ENCODE measurements at regions not wholly inside any gene's neighbourhood (a gene's known extent, or its start where the extent isn't known, plus 50 kb on each side); places are given as distances from the start of the nearest gene placed in this dataset.
"Not testable (repeated sequence)": the region's sequence is repeated elsewhere in the genome, so short reads cannot be mapped to it uniquely, and the experiment has no call there.

- DNase-seq = no peak
- Histone ChIP-seq H3K4me3 (ENCODE audit: low read length) (no peak overlapping the region), H3K27ac (ENCODE audit: low read depth, low read length) (no peak overlapping the region), H3K36me3 (ENCODE audit: insufficient read depth, low read length) (no peaks in the 10 kb centered on the region), H3K4me1 (ENCODE audit: insufficient read depth, low read length) (no peaks in the 10 kb centered on the region), H3K9me3 (ENCODE audit: low read length) (no peaks in the 10 kb centered on the region), H3K27me3 (ENCODE audit: insufficient read depth, low read length, poor library complexity, severe bottlenecking) (no peaks in the 10 kb centered on the region)
- peaks cover 0 to 6% (median 0%) of the 10 kb centered on the region in 5 donors for H3K9me3 Mint-ChIP-seq
- H3K4me3 Mint-ChIP-seq = no peak overlapping the region
- no peaks in the 10 kb centered on the region for H3K36me3 Mint-ChIP-seq
- no peaks in the 10 kb centered on the region for H3K27me3 Mint-ChIP-seq
- POLR2A ChIA-PET = no interaction called here
- no peak overlapping the region for H3K27ac Mint-ChIP-seq
- CTCF ChIA-PET = no interaction called here
- H3K4me1 Mint-ChIP-seq = no peaks in the 10 kb centered on the region
These were observed 208.3 kb upstream of the PIEZO2 start for GRCh38 chr18:11357678-11358077.

- H3K9me3 ChIP-seq (ENCODE audit: low read length); H3K27ac ChIP-seq (ENCODE audit: low read depth, low read length); POLR2A ChIA-PET: not testable (repeated sequence)
These were observed 195.2 kb upstream of the PIEZO2 start for GRCh38 chr18:11344576-11344975.

GRCh38 chr18:11343096-11343495, 193.7 kb upstream of the PIEZO2 start:
- no peaks in the 10 kb centered on the region for H3K4me1 Mint-ChIP-seq
- H3K27ac Mint-ChIP-seq = no peak overlapping the region
- H3K27me3 Mint-ChIP-seq = peaks cover 0 to 4% of the 10 kb centered on the region in 2 donors
- H3K4me3 ChIP-seq (ENCODE audit: low read length) = no peak overlapping the region
- H3K27me3 ChIP-seq (ENCODE audit: insufficient read depth, low read length, poor library complexity, severe bottlenecking) = no peaks in the 10 kb centered on the region
- POLR2A ChIA-PET = no interaction called here
- CTCF ChIA-PET = no interaction called here
- H3K27ac ChIP-seq (ENCODE audit: low read depth, low read length) = no peak overlapping the region
- no peaks in the 10 kb centered on the region for H3K4me1 ChIP-seq (ENCODE audit: insufficient read depth, low read length)
- no peaks in the 10 kb centered on the region for H3K36me3 Mint-ChIP-seq
- H3K4me3 Mint-ChIP-seq = no peak overlapping the region
- DNase-seq = no peak
- no peaks in the 10 kb centered on the region for H3K36me3 ChIP-seq (ENCODE audit: insufficient read depth, low read length)
- no peaks in the 10 kb centered on the region for H3K9me3 ChIP-seq (ENCODE audit: low read length)
- peaks cover 11 to 22% (median 18%) of the 10 kb centered on the region in 5 donors for H3K9me3 Mint-ChIP-seq

More at GRCh38 chr18:11344576-11344975, 195.2 kb upstream of the PIEZO2 start:
- H3K27me3 ChIP-seq (ENCODE audit: insufficient read depth, low read length, poor library complexity, severe bottlenecking); H3K36me3 ChIP-seq (ENCODE audit: insufficient read depth, low read length); H3K4me1 ChIP-seq (ENCODE audit: insufficient read depth, low read length); H3K27ac Mint-ChIP-seq; H3K4me3 ChIP-seq (ENCODE audit: low read length); CTCF ChIA-PET; H3K4me1 Mint-ChIP-seq; DNase-seq; H3K36me3 Mint-ChIP-seq; H3K4me3 Mint-ChIP-seq; H3K27me3 Mint-ChIP-seq: not testable (repeated sequence)
- H3K9me3 Mint-ChIP-seq = peaks cover 11 to 25% (median 20%) of the 10 kb centered on the region in 5 donors

GRCh38 chr18:11342115-11342514, 192.7 kb upstream of the PIEZO2 start:
- H3K4me3 Mint-ChIP-seq; H3K36me3 Mint-ChIP-seq; H3K4me1 ChIP-seq (ENCODE audit: insufficient read depth, low read length); CTCF ChIA-PET; POLR2A ChIA-PET; H3K36me3 ChIP-seq (ENCODE audit: insufficient read depth, low read length); H3K27me3 ChIP-seq (ENCODE audit: insufficient read depth, low read length, poor library complexity, severe bottlenecking); H3K9me3 ChIP-seq (ENCODE audit: low read length); H3K4me1 Mint-ChIP-seq; DNase-seq; H3K27me3 Mint-ChIP-seq; H3K27ac ChIP-seq (ENCODE audit: low read depth, low read length); H3K4me3 ChIP-seq (ENCODE audit: low read length); H3K27ac Mint-ChIP-seq: not testable (repeated sequence)
- H3K9me3 Mint-ChIP-seq = peaks cover 11 to 18% (median 16%) of the 10 kb centered on the region in 5 donors

- Mint-ChIP-seq H3K4me3 (no peak overlapping the region), H3K36me3 (no peaks in the 10 kb centered on the region), H3K27ac (no peak overlapping the region), H3K9me3 (peaks cover 11 to 18% (median 15%) of the 10 kb centered on the region in 5 donors), H3K27me3 (peaks cover 0 to 4% of the 10 kb centered on the region in 2 donors), H3K4me1 (no peaks in the 10 kb centered on the region)
- Histone ChIP-seq H3K4me1 (ENCODE audit: insufficient read depth, low read length) (no peaks in the 10 kb centered on the region), H3K4me3 (ENCODE audit: low read length) (no peak overlapping the region), H3K27me3 (ENCODE audit: insufficient read depth, low read length, poor library complexity, severe bottlenecking) (no peaks in the 10 kb centered on the region), H3K27ac (ENCODE audit: low read depth, low read length) (no peak overlapping the region), H3K36me3 (ENCODE audit: insufficient read depth, low read length) (no peaks in the 10 kb centered on the region), H3K9me3 (ENCODE audit: low read length) (no peaks in the 10 kb centered on the region)
- POLR2A ChIA-PET = no interaction called here
- DNase-seq = no peak
- CTCF ChIA-PET = no interaction called here
These were observed 189.9 kb upstream of the PIEZO2 start for GRCh38 chr18:11339188-11339775.

GRCh38 chr18:11336241-11336640, 186.9 kb upstream of the PIEZO2 start:
- H3K4me1 Mint-ChIP-seq = no peaks in the 10 kb centered on the region
- POLR2A ChIA-PET = no interaction called here
- H3K27me3 Mint-ChIP-seq = no peaks in the 10 kb centered on the region

GRCh38 chr18:11327391-11328009, 178.1 kb upstream of the PIEZO2 start:
- H3K4me1 Mint-ChIP-seq = no peaks in the 10 kb centered on the region
- H3K27ac Mint-ChIP-seq = no peak overlapping the region
- no peaks in the 10 kb centered on the region for H3K36me3 ChIP-seq (ENCODE audit: insufficient read depth, low read length)
- H3K4me3 Mint-ChIP-seq = no peak overlapping the region
- H3K4me3 ChIP-seq (ENCODE audit: low read length) = no peak overlapping the region
- CTCF ChIA-PET = no interaction called here
- H3K27ac ChIP-seq (ENCODE audit: low read depth, low read length) = no peak overlapping the region
- POLR2A ChIA-PET = no interaction called here
- H3K27me3 Mint-ChIP-seq = no peaks in the 10 kb centered on the region
- no peaks in the 10 kb centered on the region for H3K4me1 ChIP-seq (ENCODE audit: insufficient read depth, low read length)
- H3K27me3 ChIP-seq (ENCODE audit: insufficient read depth, low read length, poor library complexity, severe bottlenecking) = no peaks in the 10 kb centered on the region
- H3K9me3 Mint-ChIP-seq = peaks cover 0 to 2% (median 0%) of the 10 kb centered on the region in 5 donors
- DNase-seq = no peak
- H3K9me3 ChIP-seq (ENCODE audit: low read length) = no peaks in the 10 kb centered on the region
- H3K36me3 Mint-ChIP-seq = no peaks in the 10 kb centered on the region

More at GRCh38 chr18:11336241-11336640, 186.9 kb upstream of the PIEZO2 start:
- Mint-ChIP-seq H3K27ac (no peak overlapping the region), H3K4me3 (no peak overlapping the region), H3K9me3 (peaks cover 0 to 6% (median 2%) of the 10 kb centered on the region in 5 donors), H3K36me3 (no peaks in the 10 kb centered on the region)
- no peak overlapping the region for H3K27ac ChIP-seq (ENCODE audit: low read depth, low read length)
- H3K9me3 ChIP-seq (ENCODE audit: low read length) = no peaks in the 10 kb centered on the region
- DNase-seq = no peak
- no peaks in the 10 kb centered on the region for H3K36me3 ChIP-seq (ENCODE audit: insufficient read depth, low read length)
- CTCF ChIA-PET = no interaction called here
- H3K4me1 ChIP-seq (ENCODE audit: insufficient read depth, low read length) = no peaks in the 10 kb centered on the region
- no peak overlapping the region for H3K4me3 ChIP-seq (ENCODE audit: low read length)
- no peaks in the 10 kb centered on the region for H3K27me3 ChIP-seq (ENCODE audit: insufficient read depth, low read length, poor library complexity, severe bottlenecking)

GRCh38 chr18:11324956-11325882, 175.8 kb upstream of the PIEZO2 start:
- no peak overlapping the region for H3K27ac Mint-ChIP-seq
- no peaks in the 10 kb centered on the region for H3K4me1 Mint-ChIP-seq
- no peak for DNase-seq
- ChIA-PET POLR2A (no interaction called here), CTCF (no interaction called here)
- Histone ChIP-seq H3K27ac (ENCODE audit: low read depth, low read length) (no peak overlapping the region), H3K4me1 (ENCODE audit: insufficient read depth, low read length) (no peaks in the 10 kb centered on the region), H3K4me3 (ENCODE audit: low read length) (no peak overlapping the region), H3K9me3 (ENCODE audit: low read length) (no peaks in the 10 kb centered on the region), H3K36me3 (ENCODE audit: insufficient read depth, low read length) (no peaks in the 10 kb centered on the region), H3K27me3 (ENCODE audit: insufficient read depth, low read length, poor library complexity, severe bottlenecking) (no peaks in the 10 kb centered on the region)
- H3K27me3 Mint-ChIP-seq = no peaks in the 10 kb centered on the region
- H3K9me3 Mint-ChIP-seq = peaks cover 0 to 4% (median 0%) of the 10 kb centered on the region in 5 donors
- H3K4me3 Mint-ChIP-seq = no peak overlapping the region
- H3K36me3 Mint-ChIP-seq = no peaks in the 10 kb centered on the region
